Coronary artery (tissue), 2 donors: ENCODE measurements at regions not wholly inside any gene's neighbourhood (a gene's known extent, or its start where the extent isn't known, plus 50 kb on each side); places are given as distances from the start of the nearest gene placed in this dataset.

Source experiments
- DNase-seq: peaks from one replicate; pipeline ENCODE4 v3.0.0-alpha.2; 2017; ENCODE audit warnings: low spot score
- H3K27ac ChIP-seq, 2 donors: fragments of 200-600 bp; sonication (generic); one replicate each; pipeline ENCODE4 v1.5.1; 2016 to 2019
- H3K4me3 ChIP-seq: fragments of 200-600 bp; sonication (generic); 2 replicates; pipeline ENCODE4 v1.5.1; 2016; ENCODE audit warnings: mild to moderate bottlenecking, moderate library complexity
- TF ChIP-seq, protein P1 (sequence below): fragments of 200-600 bp; sonication (generic); IDR thresholded peaks from one replicate; pipeline ENCODE4 v1.5.1; 2019; ENCODE audit warnings: antibody characterized with exemption

DNA sequence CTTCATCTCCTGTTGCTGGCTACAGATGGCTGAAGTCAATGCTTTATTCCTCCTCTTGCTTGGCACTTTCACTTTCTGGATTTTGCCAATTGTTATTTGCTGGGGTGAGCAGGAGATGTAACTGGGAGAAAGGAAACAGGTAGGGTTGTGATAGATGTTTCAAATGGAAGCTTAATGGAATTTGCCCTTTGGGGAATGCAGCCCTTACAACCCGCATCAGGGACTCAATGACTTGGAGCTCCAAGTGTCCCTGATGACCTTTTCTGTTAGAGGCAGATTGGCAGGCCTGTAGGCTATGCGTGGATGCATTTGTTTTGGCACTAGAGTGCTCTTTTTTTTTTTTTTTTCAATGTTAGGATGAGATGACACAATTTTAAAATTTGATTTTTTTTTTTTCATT is 219.9 kb upstream of the GLRA1 start:
- H3K27ac ChIP-seq, result no peak overlapping the region
- H3K4me3 ChIP-seq, result no peak overlapping the region
- no peak for DNase-seq
- TF ChIP-seq, protein P1, sequence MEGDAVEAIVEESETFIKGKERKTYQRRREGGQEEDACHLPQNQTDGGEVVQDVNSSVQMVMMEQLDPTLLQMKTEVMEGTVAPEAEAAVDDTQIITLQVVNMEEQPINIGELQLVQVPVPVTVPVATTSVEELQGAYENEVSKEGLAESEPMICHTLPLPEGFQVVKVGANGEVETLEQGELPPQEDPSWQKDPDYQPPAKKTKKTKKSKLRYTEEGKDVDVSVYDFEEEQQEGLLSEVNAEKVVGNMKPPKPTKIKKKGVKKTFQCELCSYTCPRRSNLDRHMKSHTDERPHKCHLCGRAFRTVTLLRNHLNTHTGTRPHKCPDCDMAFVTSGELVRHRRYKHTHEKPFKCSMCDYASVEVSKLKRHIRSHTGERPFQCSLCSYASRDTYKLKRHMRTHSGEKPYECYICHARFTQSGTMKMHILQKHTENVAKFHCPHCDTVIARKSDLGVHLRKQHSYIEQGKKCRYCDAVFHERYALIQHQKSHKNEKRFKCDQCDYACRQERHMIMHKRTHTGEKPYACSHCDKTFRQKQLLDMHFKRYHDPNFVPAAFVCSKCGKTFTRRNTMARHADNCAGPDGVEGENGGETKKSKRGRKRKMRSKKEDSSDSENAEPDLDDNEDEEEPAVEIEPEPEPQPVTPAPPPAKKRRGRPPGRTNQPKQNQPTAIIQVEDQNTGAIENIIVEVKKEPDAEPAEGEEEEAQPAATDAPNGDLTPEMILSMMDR, result no peak

DNA sequence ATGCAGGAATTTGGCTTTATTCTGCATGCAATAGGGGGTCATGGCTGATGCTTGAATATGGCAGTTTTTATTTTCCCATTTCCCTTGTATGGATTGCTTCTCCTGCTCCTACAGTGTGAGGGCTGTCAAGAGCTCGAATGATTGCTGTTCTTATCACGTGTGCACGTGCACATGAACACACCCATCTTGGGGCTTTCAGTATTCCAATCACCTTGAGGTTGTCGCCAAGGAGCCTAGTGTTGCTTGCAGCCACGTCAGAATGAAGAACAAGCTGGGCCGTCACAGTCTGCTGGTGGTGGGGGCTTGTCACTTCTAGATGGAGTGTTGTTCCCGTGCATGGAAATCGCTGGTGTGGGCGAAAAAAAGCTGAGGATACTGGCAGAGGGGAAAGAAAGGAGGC is 219.4 kb upstream of the GLRA1 start:
- Histone ChIP-seq H3K4me3 (no peak overlapping the region), H3K27ac (no peak overlapping the region)
- DNase-seq, result no peak
- TF ChIP-seq, protein P1, result no peak

DNA sequence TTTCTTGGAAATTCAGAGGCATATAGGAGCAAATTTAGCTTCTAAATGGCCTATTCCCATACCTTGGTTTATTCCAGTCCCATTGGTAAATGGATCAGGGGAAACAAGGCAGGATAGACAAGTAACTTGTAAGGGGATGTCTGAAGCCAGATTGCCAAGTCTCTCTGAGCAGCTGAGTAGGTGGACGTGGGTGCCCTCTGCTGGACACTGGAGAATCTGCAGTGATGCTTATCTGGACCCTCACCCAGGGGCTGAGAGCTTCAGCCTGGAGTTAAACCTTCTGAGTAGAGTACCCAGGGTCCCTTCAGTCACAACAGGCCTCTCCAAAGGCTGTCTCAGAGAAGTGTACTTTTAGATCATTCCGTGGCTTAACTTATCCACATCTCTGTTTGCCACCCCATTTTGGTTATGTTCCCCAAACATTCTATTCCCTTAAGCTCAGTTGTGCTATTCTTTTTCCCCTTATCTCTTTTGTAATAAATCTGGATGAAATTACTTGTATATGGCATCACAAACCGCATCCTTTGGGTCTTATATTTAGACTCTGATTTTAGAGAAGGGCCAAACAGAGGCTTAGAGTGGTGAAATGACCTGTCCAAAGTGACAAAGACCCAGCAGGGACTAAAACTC is 218.3 kb upstream of the GLRA1 start:
- no peak overlapping the region for H3K4me3 ChIP-seq
- H3K27ac ChIP-seq, result no peak overlapping the region
- DNase-seq, result no peak
- TF ChIP-seq, protein P1, result peak; percentile 77

DNA sequence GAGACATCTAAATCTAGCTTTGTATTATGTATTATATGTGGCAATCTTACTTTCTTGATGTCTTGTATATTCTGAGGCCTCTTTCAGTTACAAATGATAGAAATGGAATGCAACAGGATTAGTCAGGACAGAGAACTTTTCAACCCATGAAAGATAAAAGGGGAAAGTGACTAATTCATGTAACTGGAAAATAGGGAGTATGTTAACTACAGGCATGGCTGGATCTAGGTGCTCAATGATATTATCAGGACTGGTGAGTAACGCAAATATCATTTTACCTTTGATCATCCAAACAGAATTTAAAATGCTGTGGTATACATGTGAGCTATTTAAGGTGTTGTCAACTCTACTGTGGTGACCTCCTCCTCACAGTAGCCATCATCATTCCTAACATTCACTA is 215.7 kb upstream of the GLRA1 start:
- Histone ChIP-seq H3K27ac (no peak overlapping the region), H3K4me3 (no peak overlapping the region)
- no peak for DNase-seq
- TF ChIP-seq, protein P1, result no peak

DNA sequence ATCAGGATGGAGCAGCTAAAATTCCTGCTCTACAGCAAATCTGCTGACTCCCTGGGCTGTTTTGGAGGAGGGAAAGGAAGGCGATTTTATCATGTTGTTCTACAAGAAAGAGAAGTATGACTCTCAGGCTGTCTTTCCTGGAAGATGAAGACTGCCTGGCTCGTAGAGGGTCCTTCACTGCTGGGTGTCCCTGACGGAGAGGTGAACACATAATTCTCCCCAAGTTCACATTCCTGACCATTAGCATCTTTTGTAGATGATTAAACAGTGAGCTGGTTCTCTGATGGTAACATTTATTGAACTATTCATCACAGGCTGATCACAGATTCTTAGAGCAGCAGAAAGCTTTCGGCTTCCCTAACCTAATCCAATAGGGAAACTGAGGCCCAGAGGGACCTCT is 212.4 kb upstream of the GLRA1 start:
- TF ChIP-seq, protein P1, result no peak
- H3K27ac ChIP-seq, result no peak overlapping the region
- H3K4me3 ChIP-seq, result no peak overlapping the region
- DNase-seq, result no peak

DNA sequence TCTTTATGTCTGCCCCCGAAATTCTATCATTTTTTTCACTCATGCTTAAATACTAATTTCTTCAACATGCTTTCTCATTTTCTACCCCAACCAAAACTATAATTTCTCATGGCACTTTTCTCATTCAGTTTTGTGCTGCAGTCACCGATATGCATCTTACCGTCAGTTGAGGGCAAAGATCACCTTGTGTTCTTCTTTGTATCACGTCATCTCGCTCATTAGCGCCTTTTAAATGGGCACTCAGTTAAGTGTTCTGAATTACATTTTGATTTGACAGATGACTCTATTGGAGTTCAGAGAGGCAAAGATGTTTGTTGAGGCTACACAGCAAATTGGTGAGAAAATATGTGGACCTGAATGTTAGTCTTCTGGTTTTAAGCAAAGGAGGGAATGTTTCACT is 211.7 kb upstream of the GLRA1 start:
- TF ChIP-seq, protein P1, result no peak
- H3K27ac ChIP-seq, result no peak overlapping the region
- DNase-seq, result no peak
- H3K4me3 ChIP-seq, result no peak overlapping the region

DNA sequence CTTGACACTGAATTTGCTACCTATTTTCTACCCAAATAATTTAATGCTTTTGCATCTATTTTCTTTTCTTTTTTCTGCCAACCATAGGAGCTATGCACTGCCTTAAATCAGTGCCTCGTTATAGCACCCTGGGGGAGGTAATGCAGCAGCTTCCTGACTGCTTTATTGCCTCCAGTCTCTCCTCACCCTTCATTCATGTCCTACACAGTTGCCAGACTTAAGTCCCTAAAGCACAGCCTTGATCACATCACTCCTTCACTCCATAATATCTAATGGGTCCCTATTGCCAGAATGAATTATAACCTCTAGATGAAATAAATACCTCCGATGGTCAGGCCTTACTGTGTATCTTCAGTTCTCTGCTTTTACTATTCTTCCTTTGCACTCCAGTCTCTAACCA is 211.2 kb upstream of the GLRA1 start:
- TF ChIP-seq, protein P1, result no peak
- no peak for DNase-seq
- no peak overlapping the region for H3K27ac ChIP-seq
- H3K4me3 ChIP-seq, result no peak overlapping the region
